Neural progenitor cell (in vitro differentiated cells): ENCODE measurements at regions not wholly inside any gene's neighbourhood (a gene's known extent, or its start where the extent isn't known, plus 50 kb on each side); places are given as distances from the start of the nearest gene placed in this dataset.
"Not testable (repeated sequence)": the region's sequence is repeated elsewhere in the genome, so short reads cannot be mapped to it uniquely, and the experiment has no call there.

Source experiments
- DNase-seq: peaks from one replicate; pipeline ENCODE4 v3.0.0-alpha.2; 2016; ENCODE audit warnings: low spot score
- H2AFZ ChIP-seq: fragments of 200-600 bp; sonication (generic); replicated peaks from 2 replicates; pipeline ENCODE4 v1.6.1; 2016; ENCODE audit warnings: antibody characterized with exemption
- H3F3A ChIP-seq: fragments of 200-600 bp; sonication (generic); 2 replicates; pipeline ENCODE4 v1.6.1; 2016; ENCODE audit warnings: antibody characterized with exemption, low read depth
- H3K27ac ChIP-seq: fragments of 200-600 bp; sonication (generic); 2 replicates; pipeline ENCODE4 v1.5.1; 2016; ENCODE audit warnings: mild to moderate bottlenecking
- H3K27me3 ChIP-seq: fragments of 200-600 bp; sonication (generic); 2 replicates; pipeline ENCODE4 v1.6.1; 2016; ENCODE audit warnings: mild to moderate bottlenecking, moderate library complexity
- H3K36me3 ChIP-seq: fragments of 200-600 bp; sonication (generic); 2 replicates; pipeline ENCODE4 v1.5.1; 2016
- H3K4me1 ChIP-seq: fragments of 200-600 bp; sonication (generic); 2 replicates; pipeline ENCODE4 v1.6.1; 2016; ENCODE audit warnings: mixed run types
- H3K4me2 ChIP-seq: fragments of 200-600 bp; sonication (generic); 2 replicates; pipeline ENCODE4 v1.6.1; 2016
- H3K4me3 ChIP-seq: fragments of 200-600 bp; sonication (generic); 2 replicates; pipeline ENCODE4 v1.5.1; 2016
- H3K79me2 ChIP-seq: fragments of 200-600 bp; sonication (generic); 2 replicates; pipeline ENCODE4 v1.6.1; 2016; ENCODE audit warnings: low read depth
- H3K9ac ChIP-seq: fragments of 200-600 bp; sonication (generic); 2 replicates; pipeline ENCODE4 v1.6.1; 2016
- H3K9me3 ChIP-seq: fragments of 200-600 bp; sonication (generic); 2 replicates; pipeline ENCODE4 v1.5.1; 2016; ENCODE audit warnings: low read depth
- H4K20me1 ChIP-seq: fragments of 200-600 bp; sonication (generic); 2 replicates; pipeline ENCODE4 v1.6.1; 2016; ENCODE audit warnings: low read depth
- H3K27ac Mint-ChIP-seq: 3 replicates; pipeline ENCODE4 v1.8.0; 2021; ENCODE audit warnings: mixed read lengths
- H3K27me3 Mint-ChIP-seq: 2 replicates; pipeline ENCODE4 v1.8.0; 2022; ENCODE audit warnings: low read depth, mild to moderate bottlenecking, inconsistent platforms, moderate library complexity, mixed read lengths; ENCODE audit not compliant: insufficient read depth
- H3K36me3 Mint-ChIP-seq: 3 replicates; pipeline ENCODE4 v1.8.0; 2021; ENCODE audit warnings: mixed read lengths
- H3K4me1 Mint-ChIP-seq: 3 replicates; pipeline ENCODE4 v1.8.0; 2021; ENCODE audit warnings: mixed read lengths
- H3K4me3 Mint-ChIP-seq: 3 replicates; pipeline ENCODE4 v1.8.0; 2021; ENCODE audit warnings: mild to moderate bottlenecking, moderate library complexity, mixed read lengths
- H3K9me3 Mint-ChIP-seq: 3 replicates; pipeline ENCODE4 v1.8.0; 2020; ENCODE audit warnings: mixed read lengths
- CTCF ChIP-seq: fragments of 200-600 bp; sonication (generic); IDR thresholded peaks from 2 replicates; pipeline ENCODE4 v1.5.1; 2017; ENCODE audit warnings: antibody characterized with exemption, mild to moderate bottlenecking
- EZH2 ChIP-seq: fragments of 200-600 bp; sonication (generic); IDR thresholded peaks from 2 replicates; pipeline ENCODE4 v1.6.1; 2017; ENCODE audit warnings: antibody characterized with exemption, mild to moderate bottlenecking, moderate library complexity
- EZH2phosphoT487 ChIP-seq: fragments of 200-600 bp; sonication (generic); IDR thresholded peaks from 2 replicates; pipeline ENCODE4 v1.6.1; 2017; ENCODE audit warnings: antibody characterized with exemption

- Histone ChIP-seq H4K20me1 (no peaks in the 10 kb centered on the region), H3K9me3 (no peaks in the 10 kb centered on the region), H3K4me2 (no peak overlapping the region), H2AFZ (no peak overlapping the region), H3K4me1 (no peaks in the 10 kb centered on the region), H3K9ac (no peak overlapping the region), H3K27ac (no peak overlapping the region), H3K27me3 (no peaks in the 10 kb centered on the region), H3F3A (no peaks in the 10 kb centered on the region), H3K4me3 (no peak overlapping the region), H3K79me2 (no peaks in the 10 kb centered on the region), H3K36me3 (no peaks in the 10 kb centered on the region)
- H3K27me3 Mint-ChIP-seq: no peaks in the 10 kb centered on the region
- H3K4me3 Mint-ChIP-seq: no peak overlapping the region
- TF ChIP-seq CTCF (no peak), EZH2 (no peak), EZH2phosphoT487 (no peak)
- no peak overlapping the region for H3K27ac Mint-ChIP-seq
- no peaks in the 10 kb centered on the region for H3K36me3 Mint-ChIP-seq
- no peaks in the 10 kb centered on the region for H3K9me3 Mint-ChIP-seq
- no peaks in the 10 kb centered on the region for H3K4me1 Mint-ChIP-seq
- DNase-seq: no peak
These were observed 448.5 kb downstream of the TRAM1L1 start for GRCh38 chr4:116636917-116637316.

- Histone ChIP-seq H3K9ac (no peak overlapping the region), H3K9me3 (no peaks in the 10 kb centered on the region), H3K4me3 (no peak overlapping the region), H3K79me2 (no peaks in the 10 kb centered on the region), H3K27me3 (no peaks in the 10 kb centered on the region), H3K36me3 (no peaks in the 10 kb centered on the region), H3K4me2 (no peak overlapping the region), H3K4me1 (no peaks in the 10 kb centered on the region), H3F3A (no peaks in the 10 kb centered on the region), H4K20me1 (no peaks in the 10 kb centered on the region), H2AFZ (no peak overlapping the region), H3K27ac (no peak overlapping the region)
- DNase-seq: no peak
- Mint-ChIP-seq H3K9me3 (no peaks in the 10 kb centered on the region), H3K27ac (no peak overlapping the region), H3K36me3 (no peaks in the 10 kb centered on the region), H3K27me3 (no peaks in the 10 kb centered on the region), H3K4me3 (no peak overlapping the region), H3K4me1 (no peaks in the 10 kb centered on the region)
- TF ChIP-seq EZH2 (no peak), EZH2phosphoT487 (no peak), CTCF (no peak)
These were observed 453.1 kb downstream of the TRAM1L1 start for GRCh38 chr4:116632269-116632668.

GRCh38 chr4:116628598-116628997 is 456.8 kb downstream of the TRAM1L1 start:
- Histone ChIP-seq H3K4me1 (no peaks in the 10 kb centered on the region), H3K4me3 (no peak overlapping the region), H3K9ac (no peak overlapping the region), H3K27ac (no peak overlapping the region), H3F3A (no peaks in the 10 kb centered on the region), H2AFZ (no peak overlapping the region), H3K79me2 (no peaks in the 10 kb centered on the region), H3K4me2 (no peak overlapping the region), H3K9me3 (no peaks in the 10 kb centered on the region), H3K27me3 (no peaks in the 10 kb centered on the region), H4K20me1 (no peaks in the 10 kb centered on the region), H3K36me3 (no peaks in the 10 kb centered on the region)
- no peaks in the 10 kb centered on the region for H3K36me3 Mint-ChIP-seq
- H3K4me1 Mint-ChIP-seq: no peaks in the 10 kb centered on the region
- no peak for DNase-seq
- no peaks in the 10 kb centered on the region for H3K9me3 Mint-ChIP-seq
- H3K27ac Mint-ChIP-seq: no peak overlapping the region
- H3K27me3 Mint-ChIP-seq: no peaks in the 10 kb centered on the region
- TF ChIP-seq CTCF (no peak), EZH2phosphoT487 (no peak), EZH2 (no peak)
- H3K4me3 Mint-ChIP-seq: no peak overlapping the region

GRCh38 chr4:116627545-116627944 is 457.8 kb downstream of the TRAM1L1 start:
- DNase-seq: no peak
- no peaks in the 10 kb centered on the region for H3K9me3 ChIP-seq
- no peak overlapping the region for H2AFZ ChIP-seq
- H3K4me3 ChIP-seq: no peak overlapping the region
- no peaks in the 10 kb centered on the region for H3K79me2 ChIP-seq
- H3K4me1 ChIP-seq: no peaks in the 10 kb centered on the region
- no peak overlapping the region for H3K9ac ChIP-seq
- H3K4me2 ChIP-seq: no peak overlapping the region
- Mint-ChIP-seq H3K27me3 (no peaks in the 10 kb centered on the region), H3K27ac (no peak overlapping the region), H3K9me3 (no peaks in the 10 kb centered on the region), H3K4me3 (no peak overlapping the region), H3K36me3 (no peaks in the 10 kb centered on the region), H3K4me1 (no peaks in the 10 kb centered on the region)
- no peaks in the 10 kb centered on the region for H3K36me3 ChIP-seq
- H3K27ac ChIP-seq: no peak overlapping the region
- TF ChIP-seq EZH2phosphoT487: no peak
- TF ChIP-seq CTCF: no peak
- TF ChIP-seq EZH2: no peak
- H4K20me1 ChIP-seq: no peaks in the 10 kb centered on the region
- no peaks in the 10 kb centered on the region for H3F3A ChIP-seq
- no peaks in the 10 kb centered on the region for H3K27me3 ChIP-seq

GRCh38 chr4:116619508-116619907 is 465.9 kb downstream of the TRAM1L1 start:
- H3F3A ChIP-seq, H3K4me3 Mint-ChIP-seq, H3K36me3 Mint-ChIP-seq, H4K20me1 ChIP-seq, H3K27ac Mint-ChIP-seq, H3K9me3 Mint-ChIP-seq, H3K36me3 ChIP-seq, H3K4me1 ChIP-seq, H3K4me1 Mint-ChIP-seq, H3K27me3 Mint-ChIP-seq, DNase-seq, H3K9me3 ChIP-seq, H3K4me2 ChIP-seq, H3K4me3 ChIP-seq, H3K79me2 ChIP-seq, H3K27me3 ChIP-seq, H3K9ac ChIP-seq, H3K27ac ChIP-seq: not testable (repeated sequence)
- peak overlapping the region; percentile 89 for H2AFZ ChIP-seq
